HEK293 (cell line): ENCODE measurements at regions not wholly inside any gene's neighbourhood (a gene's known extent, or its start where the extent isn't known, plus 50 kb on each side); places are given as distances from the start of the nearest gene placed in this dataset.

Experiments used
- CTCF ChIA-PET: fragments of 350-600 bp; formaldehyde crosslinking; extraction: SDS; loops from one replicate; lab custom pipeline; 2021; ENCODE audit warnings: antibody characterized with exemption; lab: Yijun Ruan, JAX
- POLR2A ChIA-PET: fragments of 300-600 bp; formaldehyde crosslinking; extraction: SDS; loops from one replicate; lab custom pipeline; 2020; ENCODE audit warnings: antibody characterized with exemption, inconsistent platforms; lab: Yijun Ruan, JAX
- H3K27ac ChIP-seq: fragments of 200-500 bp; sonication (Bioruptor generic); 2 replicates; pipeline ENCODE4 v1.5.1; 2014; ENCODE audit warnings: low read depth, low read length, control low read depth, inconsistent platforms; ENCODE audit errors: extremely low read depth
- H3K36me3 ChIP-seq, 2 experiments: fragments of 200-500 bp in 1 of 2; sonication (Bioruptor generic) in 1 of 2; 1 replicate in 1 of 2; 2 replicates in 1 of 2; pipeline ENCODE4 v1.5.1; 2014 to 2017; ENCODE audit warnings: inconsistent platforms in 2 of 2, low read length in 2 of 2; ENCODE audit not compliant: control insufficient read depth in 2 of 2, insufficient read depth in 1 of 2
- H3K4me1 ChIP-seq: fragments of 200-500 bp; sonication (Bioruptor generic); 2 replicates; pipeline ENCODE4 v1.5.1; 2014; ENCODE audit warnings: mild to moderate bottlenecking, low read length, inconsistent platforms; ENCODE audit not compliant: control insufficient read depth, insufficient read depth
- H3K4me3 ChIP-seq: 2 replicates; pipeline ENCODE4 v1.5.1; 2011; ENCODE audit warnings: low read depth, mild to moderate bottlenecking, control low read depth, low read length, moderate library complexity
- H3K9me3 ChIP-seq: fragments of 200-500 bp; sonication (Bioruptor generic); 2 replicates; pipeline ENCODE4 v1.5.1; 2014; ENCODE audit warnings: low read depth, low read length, inconsistent platforms; ENCODE audit not compliant: control insufficient read depth, insufficient read depth
- GLIS2 ChIP-seq: fragments of 450-650 bp; formaldehyde crosslinking; IDR thresholded peaks from 2 replicates; pipeline ENCODE4 v1.5.1; 2016; ENCODE audit warnings: missing biosample characterization, missing genetic modification characterization
- HOXA7 ChIP-seq: sonication (generic); formaldehyde crosslinking; IDR thresholded peaks from 2 replicates; pipeline ENCODE4 v1.8.1; 2022; ENCODE audit warnings: missing genetic modification reagents, borderline replicate concordance
- MZF1 ChIP-seq: fragments of 450-650 bp; formaldehyde crosslinking; IDR thresholded peaks from 2 replicates; pipeline ENCODE4 v1.5.1; 2017; ENCODE audit warnings: missing biosample characterization, missing genetic modification characterization, borderline replicate concordance
- REPIN1 ChIP-seq: fragments of 450-650 bp; formaldehyde crosslinking; IDR thresholded peaks from 2 replicates; pipeline ENCODE4 v1.5.1; 2017; ENCODE audit warnings: missing biosample characterization, missing genetic modification characterization, low read depth
- SCRT1 ChIP-seq: fragments of 450-650 bp; formaldehyde crosslinking; IDR thresholded peaks from 2 replicates; pipeline ENCODE4 v1.5.1; 2016; ENCODE audit warnings: missing biosample characterization, missing genetic modification characterization, borderline replicate concordance
- ZBTB21 ChIP-seq: fragments of 450-650 bp; formaldehyde crosslinking; IDR thresholded peaks from 2 replicates; pipeline ENCODE4 v1.5.1; 2017; ENCODE audit warnings: missing biosample characterization, missing genetic modification characterization
- ZNF138 ChIP-seq: fragments of 450-650 bp; formaldehyde crosslinking; IDR thresholded peaks from 2 replicates; pipeline ENCODE4 v1.5.1; 2016; ENCODE audit warnings: missing biosample characterization, missing genetic modification characterization, borderline replicate concordance
- ZNF140 ChIP-seq: fragments of 450-650 bp; formaldehyde crosslinking; IDR thresholded peaks from 2 replicates; pipeline ENCODE4 v1.5.1; 2016; ENCODE audit warnings: missing biosample characterization, missing genetic modification characterization
- ZNF221 ChIP-seq: fragments of 450-650 bp; formaldehyde crosslinking; IDR thresholded peaks from 2 replicates; pipeline ENCODE4 v1.5.1; 2017; ENCODE audit warnings: missing biosample characterization, missing genetic modification characterization, borderline replicate concordance
- ZNF24 ChIP-seq: fragments of 450-650 bp; formaldehyde crosslinking; IDR thresholded peaks from 2 replicates; pipeline ENCODE4 v1.5.1; 2016; ENCODE audit warnings: missing biosample characterization, missing genetic modification characterization
- ZNF274 ChIP-seq, 2 experiments: fragments of 200-500 bp in 1 of 2; fragments of 450-650 bp in 1 of 2; sonication (Bioruptor generic) in 1 of 2; formaldehyde crosslinking in 1 of 2; IDR thresholded peaks; 2 replicates each; pipeline versions ENCODE4 v1.5.1 to v1.6.1; 2014 to 2016; ENCODE audit warnings: borderline replicate concordance in 1 of 2, inconsistent platforms in 1 of 2, low read length in 1 of 2, missing biosample characterization in 1 of 2, missing genetic modification characterization in 1 of 2
- ZNF350 ChIP-seq: fragments of 450-650 bp; formaldehyde crosslinking; IDR thresholded peaks from 2 replicates; pipeline ENCODE4 v1.5.0; 2017; ENCODE audit warnings: missing biosample characterization, mild to moderate bottlenecking, missing genetic modification characterization
- ZNF433 ChIP-seq: fragments of 450-650 bp; formaldehyde crosslinking; IDR thresholded peaks from 2 replicates; pipeline ENCODE4 v1.5.1; 2016; ENCODE audit warnings: missing biosample characterization, missing genetic modification characterization, low read depth
- ZNF48 ChIP-seq: fragments of 450-650 bp; formaldehyde crosslinking; IDR thresholded peaks from 2 replicates; pipeline ENCODE4 v1.5.1; 2016; ENCODE audit warnings: missing biosample characterization, missing genetic modification characterization
- ZNF514 ChIP-seq: fragments of 450-650 bp; formaldehyde crosslinking; IDR thresholded peaks from 2 replicates; pipeline ENCODE4 v1.5.1; 2016; ENCODE audit warnings: missing biosample characterization, missing genetic modification characterization
- ZNF548 ChIP-seq: fragments of 450-650 bp; formaldehyde crosslinking; IDR thresholded peaks from 2 replicates; pipeline ENCODE4 v1.5.1; 2016; ENCODE audit warnings: missing biosample characterization, missing genetic modification characterization
- ZNF585B ChIP-seq: fragments of 450-650 bp; formaldehyde crosslinking; IDR thresholded peaks from 2 replicates; pipeline ENCODE4 v1.5.1; 2016; ENCODE audit warnings: missing biosample characterization, missing genetic modification characterization
- ZNF600 ChIP-seq: fragments of 450-650 bp; formaldehyde crosslinking; IDR thresholded peaks from 2 replicates; pipeline ENCODE4 v1.5.1; 2016; ENCODE audit warnings: missing biosample characterization, missing genetic modification characterization
- ZNF626 ChIP-seq: fragments of 450-650 bp; sonication (Bioruptor Pico); formaldehyde crosslinking; IDR thresholded peaks from 2 replicates; pipeline ENCODE4 v1.5.1; 2018; ENCODE audit warnings: missing biosample characterization, missing genetic modification characterization, inconsistent platforms
- ZNF704 ChIP-seq: fragments of 450-650 bp; formaldehyde crosslinking; IDR thresholded peaks from 2 replicates; pipeline ENCODE4 v1.5.1; 2016; ENCODE audit warnings: missing biosample characterization, missing genetic modification characterization
- ZNF76 ChIP-seq: fragments of 450-650 bp; formaldehyde crosslinking; IDR thresholded peaks from 2 replicates; pipeline ENCODE4; 2016; ENCODE audit warnings: low read depth, missing biosample characterization, missing genetic modification characterization, borderline replicate concordance
- ZNF830 ChIP-seq: fragments of 450-650 bp; IDR thresholded peaks from 2 replicates; pipeline ENCODE4 v1.5.0; 2018; ENCODE audit warnings: missing biosample characterization, missing genetic modification characterization, low read depth, mild to moderate bottlenecking, moderate library complexity
- ZNF837 ChIP-seq: fragments of 450-650 bp; formaldehyde crosslinking; IDR thresholded peaks from 2 replicates; pipeline ENCODE4 v1.5.1; 2016; ENCODE audit warnings: missing biosample characterization, missing genetic modification characterization
- TF ChIP-seq, protein P1 (sequence below): fragments of 450-650 bp; formaldehyde crosslinking; optimal IDR thresholded peaks from 2 replicates; pipeline ENCODE3; 2016; ENCODE audit warnings: missing biosample characterization, mild to moderate bottlenecking, missing genetic modification characterization
- TF ChIP-seq, protein P2 (sequence below): fragments of 450-650 bp; formaldehyde crosslinking; IDR thresholded peaks from 2 replicates; pipeline ENCODE4 v1.5.1; 2016; ENCODE audit warnings: missing biosample characterization, missing genetic modification characterization
- TF ChIP-seq, protein P3 (sequence below): fragments of 450-650 bp; formaldehyde crosslinking; IDR thresholded peaks from 2 replicates; pipeline ENCODE4 v1.5.1; 2017; ENCODE audit warnings: missing biosample characterization, missing genetic modification characterization
- TF ChIP-seq, protein P4 (sequence below): fragments of 450-650 bp; IDR thresholded peaks from 2 replicates; pipeline ENCODE4 v1.5.1; 2018; ENCODE audit warnings: missing biosample characterization, missing genetic modification characterization

DNA sequence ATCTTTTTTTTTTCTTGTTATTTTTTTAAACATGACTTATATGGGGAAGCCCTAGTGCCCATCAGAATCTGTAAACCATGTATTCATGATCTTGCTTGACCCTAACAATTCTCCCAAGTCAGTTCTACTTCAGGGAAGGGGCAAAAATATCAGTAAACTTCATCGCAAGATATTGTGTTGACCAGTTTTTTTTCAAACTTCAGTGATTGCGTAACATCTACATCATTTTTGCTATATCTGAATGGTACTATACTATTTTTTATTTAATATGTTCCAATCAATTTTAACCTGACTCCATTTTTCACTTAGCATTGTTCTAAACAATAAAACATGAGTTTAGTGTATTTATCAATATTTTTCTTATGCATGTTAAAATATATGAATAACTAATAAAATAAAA lies 221.2 kb downstream of the NKX6-1 start:
- H3K36me3 ChIP-seq: peaks cover 0 to 6% of the 10 kb centered on the region in 2 experiments; a peak in 1 of 3 replicates
- H3K27ac ChIP-seq: no peak overlapping the region
- POLR2A ChIA-PET: no interaction called here
- H3K4me1 ChIP-seq: no peaks in the 10 kb centered on the region
- H3K4me3 ChIP-seq: no peak overlapping the region
- CTCF ChIA-PET: no interaction called here
- TF ChIP-seq ZNF433 (tag by site-specific recombination) (no peak), ZNF48 (tag by site-specific recombination) (no peak), ZNF514 (tag by site-specific recombination) (no peak), HOXA7 (CRISPR knock-in tag) (no peak), GLIS2 (tag by site-specific recombination) (no peak), REPIN1 (tag by site-specific recombination) (no peak), ZNF274 (IDR thresholded peaks at IDR 0.05; ENCODE audit: low read length) (no peak), ZNF274 (tag by site-specific recombination; IDR thresholded peaks at IDR 0.05; ENCODE audit: borderline replicate concordance) (no peak), ZNF626 (tag by site-specific recombination) (no peak), SCRT1 (no peak), ZNF138 (tag by site-specific recombination) (no peak), ZNF221 (tag by site-specific recombination) (no peak)
- TF ChIP-seq, protein P1, sequence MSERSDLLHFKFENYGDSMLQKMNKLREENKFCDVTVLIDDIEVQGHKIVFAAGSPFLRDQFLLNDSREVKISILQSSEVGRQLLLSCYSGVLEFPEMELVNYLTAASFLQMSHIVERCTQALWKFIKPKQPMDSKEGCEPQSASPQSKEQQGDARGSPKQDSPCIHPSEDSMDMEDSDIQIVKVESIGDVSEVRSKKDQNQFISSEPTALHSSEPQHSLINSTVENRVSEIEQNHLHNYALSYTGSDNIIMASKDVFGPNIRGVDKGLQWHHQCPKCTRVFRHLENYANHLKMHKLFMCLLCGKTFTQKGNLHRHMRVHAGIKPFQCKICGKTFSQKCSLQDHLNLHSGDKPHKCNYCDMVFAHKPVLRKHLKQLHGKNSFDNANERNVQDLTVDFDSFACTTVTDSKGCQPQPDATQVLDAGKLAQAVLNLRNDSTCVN (tag by site-specific recombination): no peak
- no peaks in the 10 kb centered on the region for H3K9me3 ChIP-seq

- Histone ChIP-seq H3K27ac (no peak overlapping the region), H3K4me3 (no peak overlapping the region), H3K4me1 (no peaks in the 10 kb centered on the region)
- TF ChIP-seq, protein P2, sequence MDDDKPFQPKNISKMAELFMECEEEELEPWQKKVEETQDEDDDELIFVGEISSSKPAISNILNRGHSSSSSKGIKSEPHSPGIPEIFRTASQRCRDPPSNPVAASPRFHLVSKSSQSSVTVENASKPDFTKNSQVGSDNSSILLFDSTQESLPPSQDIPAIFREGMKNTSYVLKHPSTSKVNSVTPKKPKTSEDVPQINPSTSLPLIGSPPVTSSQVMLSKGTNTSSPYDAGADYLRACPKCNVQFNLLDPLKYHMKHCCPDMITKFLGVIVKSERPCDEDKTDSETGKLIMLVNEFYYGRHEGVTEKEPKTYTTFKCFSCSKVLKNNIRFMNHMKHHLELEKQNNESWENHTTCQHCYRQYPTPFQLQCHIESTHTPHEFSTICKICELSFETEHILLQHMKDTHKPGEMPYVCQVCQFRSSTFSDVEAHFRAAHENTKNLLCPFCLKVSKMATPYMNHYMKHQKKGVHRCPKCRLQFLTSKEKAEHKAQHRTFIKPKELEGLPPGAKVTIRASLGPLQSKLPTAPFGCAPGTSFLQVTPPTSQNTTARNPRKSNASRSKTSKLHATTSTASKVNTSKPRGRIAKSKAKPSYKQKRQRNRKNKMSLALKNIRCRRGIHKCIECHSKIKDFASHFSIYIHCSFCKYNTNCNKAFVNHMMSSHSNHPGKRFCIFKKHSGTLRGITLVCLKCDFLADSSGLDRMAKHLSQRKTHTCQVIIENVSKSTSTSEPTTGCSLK (tag by site-specific recombination): no peak
- TF ChIP-seq ZNF837 (no peak), ZNF585B (no peak), ZNF704 (tag by site-specific recombination) (no peak), ZNF600 (tag by site-specific recombination) (no peak), ZNF140 (tag by site-specific recombination) (no peak), ZNF76 (tag by site-specific recombination) (no peak), ZNF548 (tag by site-specific recombination) (no peak), ZBTB21 (tag by site-specific recombination) (no peak), ZNF830 (tag by site-specific recombination) (no peak), ZNF350 (tag by site-specific recombination) (no peak), MZF1 (tag by site-specific recombination) (no peak), ZNF24 (tag by site-specific recombination) (no peak)
- TF ChIP-seq, protein P1 (tag by site-specific recombination): no peak
- TF ChIP-seq, protein P3, sequence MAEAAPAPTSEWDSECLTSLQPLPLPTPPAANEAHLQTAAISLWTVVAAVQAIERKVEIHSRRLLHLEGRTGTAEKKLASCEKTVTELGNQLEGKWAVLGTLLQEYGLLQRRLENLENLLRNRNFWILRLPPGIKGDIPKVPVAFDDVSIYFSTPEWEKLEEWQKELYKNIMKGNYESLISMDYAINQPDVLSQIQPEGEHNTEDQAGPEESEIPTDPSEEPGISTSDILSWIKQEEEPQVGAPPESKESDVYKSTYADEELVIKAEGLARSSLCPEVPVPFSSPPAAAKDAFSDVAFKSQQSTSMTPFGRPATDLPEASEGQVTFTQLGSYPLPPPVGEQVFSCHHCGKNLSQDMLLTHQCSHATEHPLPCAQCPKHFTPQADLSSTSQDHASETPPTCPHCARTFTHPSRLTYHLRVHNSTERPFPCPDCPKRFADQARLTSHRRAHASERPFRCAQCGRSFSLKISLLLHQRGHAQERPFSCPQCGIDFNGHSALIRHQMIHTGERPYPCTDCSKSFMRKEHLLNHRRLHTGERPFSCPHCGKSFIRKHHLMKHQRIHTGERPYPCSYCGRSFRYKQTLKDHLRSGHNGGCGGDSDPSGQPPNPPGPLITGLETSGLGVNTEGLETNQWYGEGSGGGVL (tag by site-specific recombination): no peak
- TF ChIP-seq, protein P4, sequence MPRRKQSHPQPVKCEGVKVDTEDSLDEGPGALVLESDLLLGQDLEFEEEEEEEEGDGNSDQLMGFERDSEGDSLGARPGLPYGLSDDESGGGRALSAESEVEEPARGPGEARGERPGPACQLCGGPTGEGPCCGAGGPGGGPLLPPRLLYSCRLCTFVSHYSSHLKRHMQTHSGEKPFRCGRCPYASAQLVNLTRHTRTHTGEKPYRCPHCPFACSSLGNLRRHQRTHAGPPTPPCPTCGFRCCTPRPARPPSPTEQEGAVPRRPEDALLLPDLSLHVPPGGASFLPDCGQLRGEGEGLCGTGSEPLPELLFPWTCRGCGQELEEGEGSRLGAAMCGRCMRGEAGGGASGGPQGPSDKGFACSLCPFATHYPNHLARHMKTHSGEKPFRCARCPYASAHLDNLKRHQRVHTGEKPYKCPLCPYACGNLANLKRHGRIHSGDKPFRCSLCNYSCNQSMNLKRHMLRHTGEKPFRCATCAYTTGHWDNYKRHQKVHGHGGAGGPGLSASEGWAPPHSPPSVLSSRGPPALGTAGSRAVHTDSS (tag by site-specific recombination): no peak
- TF ChIP-seq, all 188 proteins: peak for 0
- Histone ChIP-seq H3K36me3 (no peaks in the 10 kb centered on the region), H3K9me3 (no peaks in the 10 kb centered on the region)
- POLR2A ChIA-PET: no interaction called here
- CTCF ChIA-PET: no interaction called here
Observed at GRCh38 chr4:84276752-84277151, 222.3 kb downstream of the NKX6-1 start.
